AG04449 (cell line): ENCODE measurements at regions not wholly inside any gene's neighbourhood (a gene's known extent, or its start where the extent isn't known, plus 50 kb on each side); places are given as distances from the start of the nearest gene placed in this dataset.

Experiments used
- CTCF ChIA-PET: fragments of 350-600 bp; formaldehyde crosslinking; extraction: SDS; loops from one replicate; lab custom pipeline; 2021; ENCODE audit warnings: antibody characterized with exemption; lab: Yijun Ruan, JAX
- POLR2A ChIA-PET: fragments of 400-600, 350-600 bp; formaldehyde crosslinking; extraction: SDS; loops from one replicate; lab custom pipeline; 2020; ENCODE audit warnings: antibody characterized with exemption, inconsistent platforms; lab: Yijun Ruan, JAX
- DNase-seq: peaks from one replicate; pipeline ENCODE4 v3.0.0-alpha.2; 2010; ENCODE audit warnings: low read depth, low spot score
- H3K4me3 ChIP-seq: 2 replicates; pipeline ENCODE4 v1.5.1; 2011; ENCODE audit warnings: low read depth, mild to moderate bottlenecking, control low read depth, low read length
- CTCF ChIP-seq: IDR thresholded peaks from one replicate; pipeline ENCODE4 v1.5.1; 2011; ENCODE audit warnings: mild to moderate bottlenecking, moderate library complexity, low read length, control low read depth, inconsistent platforms; ENCODE audit not compliant: insufficient read depth; ENCODE audit errors: missing control alignments

DNA sequence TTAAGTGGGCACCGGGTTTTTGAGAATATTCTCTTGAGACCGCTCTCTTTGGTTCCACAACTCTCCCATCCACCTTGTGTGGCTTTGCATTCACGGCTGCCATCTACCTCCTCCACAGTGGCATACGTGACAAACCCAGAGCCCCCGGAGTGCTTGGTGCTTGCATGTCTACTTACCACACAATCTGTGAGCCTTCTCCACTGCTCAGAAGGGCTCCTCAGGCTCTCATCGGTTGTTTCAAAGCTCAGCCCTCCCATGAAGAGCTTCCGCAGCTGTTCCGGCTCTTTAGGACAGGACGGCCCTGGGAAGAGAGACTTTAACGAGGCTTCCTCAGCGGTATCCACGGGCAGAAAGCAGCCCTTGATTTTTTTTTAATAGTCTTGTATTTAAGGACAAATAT, 167.6 kb upstream of the ANK2 start:
- no peak for DNase-seq
- no peak overlapping the region for H3K4me3 ChIP-seq
- CTCF ChIA-PET = interaction anchor here (1.6 kb wide), 1 partner anchor 15 kb away, joined by 4 read pairs; no protein-coding TSS in a partner anchor
- TF ChIP-seq CTCF = no peak
- POLR2A ChIA-PET = no interaction called here

DNA sequence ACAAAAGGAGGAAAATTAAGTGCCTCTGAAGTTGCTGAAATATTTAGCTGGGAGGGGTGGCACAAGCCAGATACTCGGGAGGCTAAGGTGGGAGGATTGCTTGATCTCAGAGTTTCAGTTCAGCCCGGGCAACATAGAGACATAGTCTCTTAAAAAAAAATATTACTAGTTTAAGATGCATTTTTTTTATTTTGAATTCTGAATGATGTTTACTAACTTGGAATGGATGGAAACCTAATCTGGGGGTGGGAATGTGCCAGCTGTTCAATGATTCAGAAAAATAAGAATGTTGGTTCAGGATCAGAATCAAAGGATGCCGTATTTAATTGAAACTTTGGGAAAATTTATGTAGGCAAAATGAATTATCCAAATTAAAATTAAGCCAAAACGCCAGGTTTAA, 167.2 kb upstream of the ANK2 start:
- no peak for TF ChIP-seq CTCF
- ChIA-PET CTCF (interaction anchor here (1.6 kb wide), 1 partner anchor 14 kb away, joined by 4 read pairs; no protein-coding TSS in a partner anchor), POLR2A (no interaction called here)
- DNase-seq = no peak
- no peak overlapping the region for H3K4me3 ChIP-seq

DNA sequence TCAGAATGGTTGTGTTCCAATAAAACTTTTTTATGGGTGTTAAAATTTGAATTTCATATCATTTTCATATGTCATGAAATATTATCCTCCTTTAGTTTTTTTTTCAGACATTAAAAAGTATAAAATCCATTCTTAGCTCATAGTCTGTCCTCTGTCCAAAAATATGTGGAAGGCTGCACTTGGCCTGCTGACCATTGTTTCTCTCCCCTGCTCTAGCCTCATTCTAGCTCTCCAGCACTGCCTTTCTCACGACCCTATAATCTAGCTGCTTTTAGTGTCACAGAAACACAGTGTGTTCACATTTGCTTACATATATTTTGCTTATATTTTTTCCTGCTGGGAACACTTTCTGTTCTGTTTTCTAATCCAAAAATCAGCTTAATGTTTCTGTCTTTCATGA, 165.0 kb upstream of the ANK2 start:
- CTCF ChIA-PET = interaction anchor here (1.5 kb wide), 1 partner anchor 67 kb away, joined by 5 read pairs; no protein-coding TSS in a partner anchor
- POLR2A ChIA-PET = no interaction called here
- no peak for DNase-seq
- no peak overlapping the region for H3K4me3 ChIP-seq
- TF ChIP-seq CTCF = no peak

- ChIA-PET POLR2A (no interaction called here), CTCF (no interaction called here)
- no peak for DNase-seq
- no peak for TF ChIP-seq CTCF
- no peak overlapping the region for H3K4me3 ChIP-seq
Measured at GRCh38 chr4:112885897-112886296, 163.6 kb upstream of the ANK2 start.

GRCh38 chr4:112888622-112889021, 160.8 kb upstream of the ANK2 start:
- no peak for TF ChIP-seq CTCF
- POLR2A ChIA-PET = no interaction called here
- DNase-seq = no peak
- no peak overlapping the region for H3K4me3 ChIP-seq
- CTCF ChIA-PET = interaction anchor here (0.9 to 1.2 kb wide), 2 partner anchors 28 to 50 kb away, joined by 3 read pairs; no protein-coding TSS in a partner anchor

- no peak for TF ChIP-seq CTCF
- H3K4me3 ChIP-seq = no peak overlapping the region
- ChIA-PET POLR2A (no interaction called here), CTCF (no interaction called here)
- DNase-seq = no peak
Measured at GRCh38 chr4:112889199-112889598, 160.3 kb upstream of the ANK2 start.
